OCI-LY7 (cell line): ENCODE measurements at regions not wholly inside any gene's neighbourhood (a gene's known extent, or its start where the extent isn't known, plus 50 kb on each side); places are given as distances from the start of the nearest gene placed in this dataset.

Experiments
- EZH2phosphoT487 ChIP-seq: fragments of 200-600 bp; sonication (generic); IDR thresholded peaks from 2 replicates; pipeline ENCODE4 v1.6.1; 2018; ENCODE audit warnings: low read depth, borderline replicate concordance, mild to moderate bottlenecking, mixed run types, antibody characterized with exemption, low read length, moderate library complexity, mixed read lengths
- TF ChIP-seq, protein P1 (sequence below): fragments of 200-600 bp; sonication (generic); conservative IDR thresholded peaks from 2 replicates; pipeline ENCODE4 v1.5.1; 2014; ENCODE audit warnings: mild to moderate bottlenecking, antibody characterized with exemption, low read length, moderate library complexity, mixed read lengths

DNA sequence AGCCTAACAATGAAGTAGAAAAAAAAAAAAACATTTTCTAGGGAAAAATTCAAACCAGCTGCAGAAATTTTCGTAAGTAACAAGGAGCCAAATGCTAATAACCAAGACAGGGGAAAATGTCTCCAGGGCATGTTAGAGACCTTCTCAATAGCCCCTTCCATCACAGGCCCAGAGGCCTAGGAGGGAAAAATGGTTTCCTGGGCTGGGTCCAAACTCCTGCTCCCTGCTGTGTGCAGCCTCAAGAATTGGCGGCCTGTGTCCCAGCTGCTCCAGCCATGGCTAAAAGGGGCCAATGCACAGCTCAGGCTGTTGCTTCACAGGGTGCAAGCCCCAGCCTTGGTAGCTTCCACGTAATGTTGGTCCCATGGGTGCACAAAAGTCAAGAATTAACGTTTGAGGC lies 266.2 kb downstream of the ZEB2 start:
- TF ChIP-seq, protein P1, sequence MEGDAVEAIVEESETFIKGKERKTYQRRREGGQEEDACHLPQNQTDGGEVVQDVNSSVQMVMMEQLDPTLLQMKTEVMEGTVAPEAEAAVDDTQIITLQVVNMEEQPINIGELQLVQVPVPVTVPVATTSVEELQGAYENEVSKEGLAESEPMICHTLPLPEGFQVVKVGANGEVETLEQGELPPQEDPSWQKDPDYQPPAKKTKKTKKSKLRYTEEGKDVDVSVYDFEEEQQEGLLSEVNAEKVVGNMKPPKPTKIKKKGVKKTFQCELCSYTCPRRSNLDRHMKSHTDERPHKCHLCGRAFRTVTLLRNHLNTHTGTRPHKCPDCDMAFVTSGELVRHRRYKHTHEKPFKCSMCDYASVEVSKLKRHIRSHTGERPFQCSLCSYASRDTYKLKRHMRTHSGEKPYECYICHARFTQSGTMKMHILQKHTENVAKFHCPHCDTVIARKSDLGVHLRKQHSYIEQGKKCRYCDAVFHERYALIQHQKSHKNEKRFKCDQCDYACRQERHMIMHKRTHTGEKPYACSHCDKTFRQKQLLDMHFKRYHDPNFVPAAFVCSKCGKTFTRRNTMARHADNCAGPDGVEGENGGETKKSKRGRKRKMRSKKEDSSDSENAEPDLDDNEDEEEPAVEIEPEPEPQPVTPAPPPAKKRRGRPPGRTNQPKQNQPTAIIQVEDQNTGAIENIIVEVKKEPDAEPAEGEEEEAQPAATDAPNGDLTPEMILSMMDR: no peak
- TF ChIP-seq EZH2phosphoT487: no peak
